ENCODE measurements at regions not wholly inside any gene's neighbourhood (a gene's known extent, or its start where the extent isn't known, plus 50 kb on each side); places are given as distances from the start of the nearest gene placed in this dataset.

GRCh38 chr1:209342441-209343175, 240.9 kb upstream of the CAMK1G start:
- H3K9me3 Mint-ChIP-seq (ENCODE audit: low read depth) = no peaks in the 10 kb centered on the region
- H3K27ac Mint-ChIP-seq (ENCODE audit: unreplicated experiment) = no peak overlapping the region
- H3K4me3 Mint-ChIP-seq (ENCODE audit: unreplicated experiment) = no peak overlapping the region
- peaks cover 1% of the 10 kb centered on the region for H3K36me3 Mint-ChIP-seq (ENCODE audit: low read depth)
- TF ChIP-seq, protein P1, sequence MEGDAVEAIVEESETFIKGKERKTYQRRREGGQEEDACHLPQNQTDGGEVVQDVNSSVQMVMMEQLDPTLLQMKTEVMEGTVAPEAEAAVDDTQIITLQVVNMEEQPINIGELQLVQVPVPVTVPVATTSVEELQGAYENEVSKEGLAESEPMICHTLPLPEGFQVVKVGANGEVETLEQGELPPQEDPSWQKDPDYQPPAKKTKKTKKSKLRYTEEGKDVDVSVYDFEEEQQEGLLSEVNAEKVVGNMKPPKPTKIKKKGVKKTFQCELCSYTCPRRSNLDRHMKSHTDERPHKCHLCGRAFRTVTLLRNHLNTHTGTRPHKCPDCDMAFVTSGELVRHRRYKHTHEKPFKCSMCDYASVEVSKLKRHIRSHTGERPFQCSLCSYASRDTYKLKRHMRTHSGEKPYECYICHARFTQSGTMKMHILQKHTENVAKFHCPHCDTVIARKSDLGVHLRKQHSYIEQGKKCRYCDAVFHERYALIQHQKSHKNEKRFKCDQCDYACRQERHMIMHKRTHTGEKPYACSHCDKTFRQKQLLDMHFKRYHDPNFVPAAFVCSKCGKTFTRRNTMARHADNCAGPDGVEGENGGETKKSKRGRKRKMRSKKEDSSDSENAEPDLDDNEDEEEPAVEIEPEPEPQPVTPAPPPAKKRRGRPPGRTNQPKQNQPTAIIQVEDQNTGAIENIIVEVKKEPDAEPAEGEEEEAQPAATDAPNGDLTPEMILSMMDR (IDR thresholded peaks at IDR 0.05) = no peak
- DNase-seq (ENCODE audit: low spot score) = no peak
- peaks cover 22% of the 10 kb centered on the region for H3K27me3 Mint-ChIP-seq (ENCODE audit: low read depth)
- no peaks in the 10 kb centered on the region for H3K4me1 Mint-ChIP-seq (ENCODE audit: low read depth)

DNA sequence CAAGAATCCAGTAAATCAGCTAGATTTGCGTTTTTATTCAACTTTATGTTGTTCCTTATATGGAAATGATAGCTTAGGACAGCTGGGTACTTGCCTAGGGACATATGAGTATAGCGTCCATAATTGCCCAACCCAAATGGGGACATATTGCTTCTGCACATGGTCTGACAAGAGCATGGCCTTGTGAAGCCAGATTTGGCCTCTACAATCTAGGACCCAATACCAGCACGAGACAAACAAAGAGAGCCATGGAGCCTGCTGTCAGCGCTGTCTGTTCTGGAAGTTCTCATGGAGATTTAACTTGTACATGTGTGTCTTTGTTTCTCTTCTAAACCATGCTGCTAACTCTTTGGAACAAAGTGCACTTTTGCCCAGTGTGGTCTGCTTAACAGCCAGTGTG, 240.0 kb upstream of the CAMK1G start:
- no peaks in the 10 kb centered on the region for H3K4me1 Mint-ChIP-seq (ENCODE audit: low read depth)

GRCh38 chr1:209344156-209344555, 239.4 kb upstream of the CAMK1G start:
- Mint-ChIP-seq H3K9me3 (ENCODE audit: low read depth) (no peaks in the 10 kb centered on the region), H3K4me1 (ENCODE audit: low read depth) (no peaks in the 10 kb centered on the region), H3K4me3 (ENCODE audit: unreplicated experiment) (no peak overlapping the region), H3K27me3 (ENCODE audit: low read depth) (peaks cover 12% of the 10 kb centered on the region), H3K36me3 (ENCODE audit: low read depth) (peaks cover 1% of the 10 kb centered on the region), H3K27ac (ENCODE audit: unreplicated experiment) (no peak overlapping the region)
- DNase-seq (ENCODE audit: low spot score) = no peak
- TF ChIP-seq, protein P1 (IDR thresholded peaks at IDR 0.05) = no peak

More for the DNA sequence above, 240.0 kb upstream of the CAMK1G start:
- Mint-ChIP-seq H3K9me3 (ENCODE audit: low read depth) (no peaks in the 10 kb centered on the region), H3K4me3 (ENCODE audit: unreplicated experiment) (no peak overlapping the region), H3K27ac (ENCODE audit: unreplicated experiment) (no peak overlapping the region), H3K27me3 (ENCODE audit: low read depth) (peaks cover 17% of the 10 kb centered on the region), H3K36me3 (ENCODE audit: low read depth) (peaks cover 1% of the 10 kb centered on the region)
- TF ChIP-seq, protein P1 (IDR thresholded peaks at IDR 0.05) = no peak
- no peak for DNase-seq (ENCODE audit: low spot score)

DNA sequence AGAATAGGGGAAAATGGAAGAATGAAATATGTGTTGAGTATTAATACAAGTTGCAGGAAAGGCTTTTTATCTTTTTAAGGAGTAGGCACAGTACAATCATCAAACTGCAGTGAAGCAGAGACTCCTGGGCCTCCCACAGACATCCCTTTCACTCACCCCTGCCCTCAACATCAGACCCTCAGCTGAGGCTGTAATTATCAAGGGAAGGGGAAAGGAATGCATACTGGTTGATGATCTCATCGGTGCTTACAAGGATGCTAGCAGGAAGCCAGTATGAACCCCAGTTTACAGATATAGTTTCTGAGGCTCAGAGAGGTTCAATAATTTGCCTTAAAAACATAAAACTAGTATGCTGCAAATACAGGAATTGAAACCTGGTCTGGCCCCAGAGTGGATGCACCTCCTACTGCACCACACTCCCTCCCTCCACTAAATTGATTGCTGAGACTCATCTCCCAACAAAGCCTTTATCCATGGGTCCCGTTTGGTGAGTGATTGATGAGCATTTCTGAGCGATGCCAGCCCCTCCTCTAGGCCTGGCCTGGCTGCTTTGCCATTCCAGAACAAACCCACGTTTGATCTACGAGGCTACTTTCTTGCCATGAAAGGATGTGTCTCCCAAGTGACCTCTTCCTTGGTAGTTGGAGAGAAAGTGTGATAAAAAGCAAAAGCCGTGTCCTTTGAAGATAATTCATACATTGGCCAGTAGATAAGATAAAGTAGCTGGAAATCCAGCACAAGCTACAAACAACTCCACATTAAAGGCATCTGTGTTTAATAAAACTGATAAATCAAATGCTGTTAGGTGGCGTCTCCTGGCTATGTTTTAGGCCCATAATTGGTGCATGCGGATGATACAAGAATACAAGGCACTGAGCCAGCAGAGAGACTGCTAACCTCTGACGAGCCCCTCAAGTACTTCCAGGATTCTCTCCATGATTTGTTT, 233.9 kb upstream of the CAMK1G start:
- DNase-seq (ENCODE audit: low spot score) = no peak
- no peak overlapping the region for H3K4me3 Mint-ChIP-seq (ENCODE audit: unreplicated experiment)
- H3K36me3 Mint-ChIP-seq (ENCODE audit: low read depth) = peaks cover 1% of the 10 kb centered on the region
- H3K27me3 Mint-ChIP-seq (ENCODE audit: low read depth) = no peaks in the 10 kb centered on the region
- no peak overlapping the region for H3K27ac Mint-ChIP-seq (ENCODE audit: unreplicated experiment)
- no peaks in the 10 kb centered on the region for H3K4me1 Mint-ChIP-seq (ENCODE audit: low read depth)
- TF ChIP-seq, protein P1 (IDR thresholded peaks at IDR 0.05) = no peak
- H3K9me3 Mint-ChIP-seq (ENCODE audit: low read depth) = no peaks in the 10 kb centered on the region

GRCh38 chr1:209353053-209353452, 230.5 kb upstream of the CAMK1G start:
- Mint-ChIP-seq H3K4me3 (ENCODE audit: unreplicated experiment) (no peak overlapping the region), H3K4me1 (ENCODE audit: low read depth) (no peaks in the 10 kb centered on the region), H3K27ac (ENCODE audit: unreplicated experiment) (no peak overlapping the region), H3K27me3 (ENCODE audit: low read depth) (no peaks in the 10 kb centered on the region), H3K9me3 (ENCODE audit: low read depth) (no peaks in the 10 kb centered on the region), H3K36me3 (ENCODE audit: low read depth) (no peaks in the 10 kb centered on the region)
- no peak for DNase-seq (ENCODE audit: low spot score)
- TF ChIP-seq, protein P1 (IDR thresholded peaks at IDR 0.05) = no peak
